CD14-positive monocyte (primary cell): ENCODE measurements at regions not wholly inside any gene's neighbourhood (a gene's known extent, or its start where the extent isn't known, plus 50 kb on each side); places are given as distances from the start of the nearest gene placed in this dataset.

Source experiments
- DNase-seq, 3 donors: peaks; one replicate each; pipeline ENCODE4 v3.0.0-alpha.2; 2011 to 2022
- H2AFZ ChIP-seq: 2 replicates; pipeline ENCODE4 v1.6.0; 2012; ENCODE audit warnings: mild to moderate bottlenecking, low read depth, low read length, inconsistent platforms; ENCODE audit not compliant: insufficient read depth, poor library complexity, severe bottlenecking
- H3K27ac ChIP-seq, 2 donors: 1 replicate in 1 of 2; 2 replicates in 1 of 2; pipeline ENCODE4 v1.5.1; 2012 to 2013; ENCODE audit warnings: low read length in 2 of 2, control low read depth in 1 of 2, inconsistent platforms in 1 of 2, low read depth in 1 of 2, mild to moderate bottlenecking in 1 of 2
- H3K27me3 ChIP-seq, 2 donors: one replicate each; pipeline versions ENCODE4 v1.6.0 to v1.6.1; 2011 to 2013; ENCODE audit warnings: low read length in 2 of 2; ENCODE audit not compliant: control insufficient read depth in 2 of 2, insufficient read depth in 2 of 2
- H3K36me3 ChIP-seq, 2 donors: replicated peaks in 1 of 2; 1 replicate in 1 of 2; 2 replicates in 1 of 2; pipeline versions ENCODE4 v1.5.1 to v1.6.1; 2012 to 2013; ENCODE audit warnings: low read length in 2 of 2, control low read depth in 1 of 2, inconsistent platforms in 1 of 2, mild to moderate bottlenecking in 1 of 2; ENCODE audit not compliant: insufficient read depth in 2 of 2, control insufficient read depth in 1 of 2
- H3K4me1 ChIP-seq, 2 donors: 1 replicate in 1 of 2; 2 replicates in 1 of 2; pipeline versions ENCODE4 v1.5.1 to v1.6.1; 2012 to 2013; ENCODE audit warnings: low read length in 2 of 2, control low read depth in 1 of 2, inconsistent platforms in 1 of 2, mild to moderate bottlenecking in 1 of 2, moderate library complexity in 1 of 2; ENCODE audit not compliant: insufficient read depth in 2 of 2, control insufficient read depth in 1 of 2
- H3K4me2 ChIP-seq: replicated peaks from 2 replicates; pipeline ENCODE3; 2012; ENCODE audit warnings: low read length, moderate library complexity, mild to moderate bottlenecking; ENCODE audit not compliant: poor library complexity, severe bottlenecking; ENCODE audit errors: extremely low read depth
- H3K4me3 ChIP-seq, 3 experiments: fragments of 200-600 bp in 1 of 3; sonication (generic) in 1 of 3; replicated peaks in 1 of 3; 1 replicate in 2 of 3; 2 replicates in 1 of 3; pipeline ENCODE4 v1.5.1; 2011 to 2013; ENCODE audit warnings: low read length in 3 of 3, mild to moderate bottlenecking in 3 of 3, control low read depth in 2 of 3, low read depth in 2 of 3, inconsistent platforms in 1 of 3, moderate library complexity in 1 of 3
- H3K79me2 ChIP-seq: 2 replicates; pipeline ENCODE4 v1.6.0; 2012; ENCODE audit warnings: mild to moderate bottlenecking, control low read depth, inconsistent platforms, low read length, moderate library complexity; ENCODE audit not compliant: insufficient read depth
- H3K9ac ChIP-seq: 2 replicates; pipeline ENCODE4 v1.6.0; 2017; ENCODE audit warnings: low read length, mild to moderate bottlenecking; ENCODE audit not compliant: insufficient read depth, poor library complexity, severe bottlenecking
- H3K9me3 ChIP-seq, 2 donors: replicated peaks in 1 of 2; 1 replicate in 1 of 2; 2 replicates in 1 of 2; pipeline versions ENCODE4 v1.5.1 to v1.6.1; 2012 to 2013; ENCODE audit warnings: low read length in 2 of 2, control low read depth in 1 of 2; ENCODE audit not compliant: control insufficient read depth in 1 of 2, insufficient read depth in 1 of 2
- H4K20me1 ChIP-seq: 2 replicates; pipeline ENCODE4 v1.6.0; 2012; ENCODE audit warnings: mild to moderate bottlenecking, low read length, control low read depth, moderate library complexity; ENCODE audit not compliant: insufficient read depth
- H3K27ac Mint-ChIP-seq, 7 donors: one replicate each; pipeline ENCODE4 v1.8.0; 2020; ENCODE audit warnings: mild to moderate bottlenecking in 7 of 7, mixed read lengths in 7 of 7, moderate library complexity in 6 of 7, inconsistent platforms in 2 of 7
- H3K27me3 Mint-ChIP-seq, 3 donors: one replicate each; pipeline ENCODE4 v1.8.0; 2021 to 2022; ENCODE audit warnings: low read depth in 3 of 3, mild to moderate bottlenecking in 3 of 3, mixed read lengths in 3 of 3, moderate library complexity in 3 of 3, inconsistent platforms in 1 of 3
- H3K36me3 Mint-ChIP-seq, 2 donors: one replicate each; pipeline ENCODE4 v1.8.0; 2020; ENCODE audit warnings: mixed read lengths in 2 of 2, inconsistent platforms in 1 of 2, mild to moderate bottlenecking in 1 of 2
- H3K4me1 Mint-ChIP-seq: one replicate; pipeline ENCODE4 v1.8.0; 2020; ENCODE audit warnings: mild to moderate bottlenecking, mixed read lengths
- H3K4me3 Mint-ChIP-seq, 2 donors: one replicate each; pipeline ENCODE4 v1.8.0; 2020; ENCODE audit warnings: mild to moderate bottlenecking in 2 of 2, mixed read lengths in 2 of 2, moderate library complexity in 1 of 2
- H3K9me3 Mint-ChIP-seq, 7 donors: one replicate each; pipeline ENCODE4 v1.8.0; 2020 to 2022; ENCODE audit warnings: mixed read lengths in 7 of 7, mild to moderate bottlenecking in 6 of 7, moderate library complexity in 6 of 7, inconsistent platforms in 2 of 7
- CTCF ChIP-seq: fragments of 200-600 bp; IDR thresholded peaks from one replicate; pipeline ENCODE4 v1.8.0; 2022; ENCODE audit warnings: antibody characterized with exemption, mild to moderate bottlenecking
- WGBS: methylation state at CpG from one replicate; pipeline ENCODE4 v1.1.5; 2013; ENCODE audit warnings: missing lambda C conversion rate; ENCODE audit not compliant: insufficient coverage; 5-methylcytosine and 5-hydroxymethylcytosine counted together
- intact Hi-C, 2 donors: fragments of 100-400 bp; cut with micrococcal nuclease; formaldehyde crosslinking; loops; one replicate each; pipeline versions ENCODE4 v1.15.0 to v1.15.1; 2023

DNA sequence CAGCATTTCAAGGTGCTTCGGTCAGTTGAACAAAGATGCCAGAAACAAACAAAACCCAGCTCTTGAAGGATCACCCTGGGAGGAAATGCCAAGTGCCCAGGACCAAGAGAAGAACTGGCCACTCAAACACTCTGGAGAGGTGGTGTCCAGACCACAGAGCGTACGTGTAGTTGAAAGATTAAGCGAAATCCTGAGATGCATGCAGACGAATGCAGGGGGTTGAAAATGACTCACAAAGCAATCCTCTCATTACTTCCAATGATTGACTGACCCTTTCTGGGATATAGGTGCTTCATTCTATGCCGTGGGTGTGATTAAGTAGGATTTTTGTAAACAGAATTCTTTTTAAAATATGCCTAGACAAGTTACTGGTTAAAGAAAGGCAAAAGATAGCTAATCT is 71.5 kb upstream of the ATXN1 start:
- no peak for TF ChIP-seq CTCF
- Histone ChIP-seq H3K36me3 (no peaks in the 10 kb centered on the region), H3K4me1 (peaks cover 36 to 43% of the 10 kb centered on the region in 2 donors), H3K4me3 (no peak overlapping the region), H4K20me1 (no peaks in the 10 kb centered on the region), H2AFZ (no peak overlapping the region), H3K9ac (no peak overlapping the region), H3K27ac (peak overlapping the region in 1 of 2 donors; percentile 50), H3K9me3 (no peaks in the 10 kb centered on the region), H3K79me2 (no peaks in the 10 kb centered on the region), H3K27me3 (no peaks in the 10 kb centered on the region), H3K4me2 (peak overlapping the region; percentile 15)
- intact Hi-C loops, result no loop called here
- no peaks in the 10 kb centered on the region for H3K36me3 Mint-ChIP-seq
- peak overlapping the region in 2 of 7 donors; percentile 33 to 82 for H3K27ac Mint-ChIP-seq
- H3K9me3 Mint-ChIP-seq, result peaks cover 0 to 5% (median 0%) of the 10 kb centered on the region in 7 donors
- WGBS, result no CpG with 5 or more reads among the region's 6 CpGs
- H3K4me3 Mint-ChIP-seq, result peak overlapping the region in 1 of 2 donors; percentile 27
- H3K27me3 Mint-ChIP-seq, result peaks cover 1 to 2% (median 2%) of the 10 kb centered on the region in 3 donors
- H3K4me1 Mint-ChIP-seq, result peaks cover 45% of the 10 kb centered on the region
- DNase-seq, result no peak

DNA sequence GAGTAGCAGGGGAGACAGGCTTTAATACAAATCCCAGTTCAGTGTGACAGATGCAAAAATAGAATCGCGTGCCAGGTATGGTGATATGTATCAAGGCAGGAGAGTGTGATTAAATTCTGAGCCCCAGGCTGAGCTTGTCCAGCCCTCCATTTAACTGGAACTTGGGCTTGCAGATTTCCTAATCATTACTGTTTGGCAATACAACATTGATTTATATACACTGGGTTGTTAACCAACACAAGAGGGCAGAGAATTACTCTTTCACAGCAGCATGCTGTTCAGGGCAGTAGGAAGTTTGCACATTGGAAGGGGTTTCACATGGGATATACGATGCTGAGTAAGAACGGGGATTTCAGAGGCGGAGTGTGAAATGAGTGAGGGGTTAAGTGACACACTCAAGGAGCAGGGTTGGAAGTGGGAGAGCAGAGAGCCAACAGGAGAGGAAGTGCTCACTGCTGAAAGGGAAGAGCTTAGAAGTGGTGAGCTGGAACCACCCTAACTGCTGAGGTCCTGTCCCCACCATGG is 70.8 kb upstream of the ATXN1 start:
- no peaks in the 10 kb centered on the region for H3K79me2 ChIP-seq
- no peak overlapping the region for H3K9ac ChIP-seq
- H3K27ac ChIP-seq, result peak overlapping the region in 1 of 2 donors; percentile 50
- WGBS, result 52% methylated on average over 3 of the region's 5 CpGs
- Mint-ChIP-seq H3K4me3 (no peak overlapping the region), H3K4me1 (peaks cover 44% of the 10 kb centered on the region), H3K36me3 (no peaks in the 10 kb centered on the region), H3K27ac (peak overlapping the region; percentile 9 to 82 (median 48)), H3K9me3 (peaks cover 0 to 5% (median 0%) of the 10 kb centered on the region in 7 donors), H3K27me3 (peaks cover 1 to 2% (median 2%) of the 10 kb centered on the region in 3 donors)
- peak overlapping the region; percentile 15 for H3K4me2 ChIP-seq
- no peaks in the 10 kb centered on the region for H3K9me3 ChIP-seq
- no peaks in the 10 kb centered on the region for H4K20me1 ChIP-seq
- peak overlapping the region in 1 of 3 experiments; percentile 2 for H3K4me3 ChIP-seq
- H3K36me3 ChIP-seq, result no peaks in the 10 kb centered on the region
- intact Hi-C loops, result no loop called here
- no peak overlapping the region for H2AFZ ChIP-seq
- peak in 2 of 3 donors; percentile 22 to 75 for DNase-seq
- TF ChIP-seq CTCF, result no peak
- peaks cover 36 to 47% of the 10 kb centered on the region in 2 donors for H3K4me1 ChIP-seq
- H3K27me3 ChIP-seq, result peaks cover 0 to 1% of the 10 kb centered on the region in 2 donors
